ENCODE measurements at regions not wholly inside any gene's neighbourhood (a gene's known extent, or its start where the extent isn't known, plus 50 kb on each side); places are given as distances from the start of the nearest gene placed in this dataset.

GRCh38 chr9:28820741-28821140, 1247.5 kb upstream of the C9orf72 start:
- intact Hi-C loops (cut with micrococcal nuclease), result no loop called here
- H3K9me3 ChIP-seq (replicated peaks; ENCODE audit: control insufficient read depth, insufficient read depth, low read length), result no peaks in the 10 kb centered on the region
- no peaks in the 10 kb centered on the region for H3K36me3 ChIP-seq (ENCODE audit: control insufficient read depth in 2 of 2, extremely low read depth in 1 of 2, insufficient read depth in 2 of 2, low read length in 2 of 2)
- BruUV-seq (replicated peaks), result no TSS peak
- no peaks in the 10 kb centered on the region for H3K4me1 ChIP-seq (ENCODE audit: control insufficient read depth, extremely low read depth, insufficient read depth, low read length)
- no peak overlapping the region for H2AFZ ChIP-seq (ENCODE audit: low read depth, low read length)
- no peaks in the 10 kb centered on the region for H4K20me1 ChIP-seq (replicated peaks; ENCODE audit: control insufficient read depth, extremely low read depth, insufficient read depth, low read length)
- CTCF ChIA-PET, result no interaction called here
- no peaks in the 10 kb centered on the region for H3K9me1 ChIP-seq (replicated peaks; ENCODE audit: control insufficient read depth, extremely low read depth, insufficient read depth, low read length)
- no peak overlapping the region for H3K4me2 ChIP-seq (ENCODE audit: insufficient read depth, low read length)
- H3K27me3 ChIP-seq (ENCODE audit: control insufficient read depth in 2 of 2, insufficient read depth in 2 of 2, low read length in 2 of 2), result no peaks in the 10 kb centered on the region
- TF ChIP-seq GATA2 (IDR thresholded peaks at IDR 0.05; ENCODE audit: insufficient read depth, insufficient read length, low read depth, low read length), result no peak
- no peak for TF ChIP-seq EZH2 (IDR thresholded peaks at IDR 0.05; ENCODE audit: borderline replicate concordance, low read depth, low read length, severe bottlenecking)
- no peak for TF ChIP-seq CTCF (IDR thresholded peaks at IDR 0.05; ENCODE audit: extremely low read depth in 1 of 2, insufficient read depth in 1 of 2, low read depth in 1 of 2, low read length in 2 of 2)
- TF ChIP-seq MYC (IDR thresholded peaks at IDR 0.05; ENCODE audit: low read depth, low read length), result no peak
- no peak for TF ChIP-seq JUN (IDR thresholded peaks at IDR 0.05; ENCODE audit: borderline replicate concordance, insufficient read depth, insufficient read length, low read depth)
- TF ChIP-seq POLR2A (IDR thresholded peaks at IDR 0.05; ENCODE audit: low read depth, low read length), result no peak
- no peak for TF ChIP-seq FOS (IDR thresholded peaks at IDR 0.05; ENCODE audit: borderline replicate concordance, insufficient read depth, low read length)
- TF ChIP-seq POLR2AphosphoS5 (IDR thresholded peaks at IDR 0.05; ENCODE audit: insufficient read depth, low read depth, low read length), result no peak
- H3K4me3 ChIP-seq (replicated peaks in 1 of 3; ENCODE audit: insufficient read depth in 1 of 3, low read depth in 1 of 3, low read length in 3 of 3), result no peak overlapping the region
- H3K79me2 ChIP-seq (ENCODE audit: control insufficient read depth, insufficient read depth, low read length), result no peaks in the 10 kb centered on the region
- POLR2A ChIA-PET, result no interaction called here
- dilution Hi-C loops (cut with MboI; ENCODE audit: extremely low pct_ligation_motif_present, low sequenced_read_pairs), result no loop called here
- DNase-seq (ENCODE audit: low read depth, low spot score) (no peak), FAIRE-seq (no peak)
- no peak overlapping the region for H3K27ac ChIP-seq (ENCODE audit: insufficient read depth, low read depth, low read length)
- H3K9ac ChIP-seq (replicated peaks; ENCODE audit: extremely low read depth, insufficient read depth, low read length), result no peak overlapping the region
